ENCODE measurements at regions not wholly inside any gene's neighbourhood (a gene's known extent, or its start where the extent isn't known, plus 50 kb on each side); places are given as distances from the start of the nearest gene placed in this dataset.

DNA sequence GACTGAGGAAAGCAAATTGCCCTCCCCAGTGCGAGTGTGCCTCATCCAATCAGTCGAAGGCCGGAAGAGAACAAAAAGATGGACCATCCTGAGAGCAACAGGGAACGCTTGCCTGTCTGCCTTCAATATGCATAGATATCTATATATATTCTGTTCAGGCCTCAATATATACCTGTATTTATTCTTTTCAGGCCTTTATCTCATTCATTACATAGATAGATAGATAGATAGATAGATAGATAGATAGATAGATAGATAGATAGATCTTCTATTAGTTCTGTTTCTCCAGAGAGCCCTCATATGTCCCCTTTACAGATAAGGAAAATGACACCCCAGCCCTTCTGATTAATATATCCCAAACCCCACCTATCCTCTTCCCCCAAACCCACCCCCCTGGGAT, 55.1 kb upstream of the LMO2 start:
- CTCF ChIA-PET: interaction anchor here (1.0 kb wide), 1 partner anchor 37 kb away, joined by 4 read pairs; no protein-coding TSS in a partner anchor
- intact Hi-C loops (cut with micrococcal nuclease; ENCODE audit: unreplicated experiment): no loop called here
- Mint-ChIP-seq H3K9me3 (ENCODE audit: low read depth, unreplicated experiment) (no peaks in the 10 kb centered on the region), H3K4me3 (ENCODE audit: low read depth, unreplicated experiment) (no peak overlapping the region), H3K36me3 (ENCODE audit: insufficient read depth, unreplicated experiment) (no peaks in the 10 kb centered on the region), H3K27ac (ENCODE audit: unreplicated experiment) (no peak overlapping the region), H3K4me1 (ENCODE audit: low read depth, unreplicated experiment) (no peaks in the 10 kb centered on the region), H3K27me3 (ENCODE audit: unreplicated experiment) (no peaks in the 10 kb centered on the region)
- TF ChIP-seq, protein P1, sequence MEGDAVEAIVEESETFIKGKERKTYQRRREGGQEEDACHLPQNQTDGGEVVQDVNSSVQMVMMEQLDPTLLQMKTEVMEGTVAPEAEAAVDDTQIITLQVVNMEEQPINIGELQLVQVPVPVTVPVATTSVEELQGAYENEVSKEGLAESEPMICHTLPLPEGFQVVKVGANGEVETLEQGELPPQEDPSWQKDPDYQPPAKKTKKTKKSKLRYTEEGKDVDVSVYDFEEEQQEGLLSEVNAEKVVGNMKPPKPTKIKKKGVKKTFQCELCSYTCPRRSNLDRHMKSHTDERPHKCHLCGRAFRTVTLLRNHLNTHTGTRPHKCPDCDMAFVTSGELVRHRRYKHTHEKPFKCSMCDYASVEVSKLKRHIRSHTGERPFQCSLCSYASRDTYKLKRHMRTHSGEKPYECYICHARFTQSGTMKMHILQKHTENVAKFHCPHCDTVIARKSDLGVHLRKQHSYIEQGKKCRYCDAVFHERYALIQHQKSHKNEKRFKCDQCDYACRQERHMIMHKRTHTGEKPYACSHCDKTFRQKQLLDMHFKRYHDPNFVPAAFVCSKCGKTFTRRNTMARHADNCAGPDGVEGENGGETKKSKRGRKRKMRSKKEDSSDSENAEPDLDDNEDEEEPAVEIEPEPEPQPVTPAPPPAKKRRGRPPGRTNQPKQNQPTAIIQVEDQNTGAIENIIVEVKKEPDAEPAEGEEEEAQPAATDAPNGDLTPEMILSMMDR (IDR thresholded peaks at IDR 0.05; ENCODE audit: unreplicated experiment): no peak
- no peak for DNase-seq
- no TSS peak for BruUV-seq (replicated peaks)

- Mint-ChIP-seq H3K4me3 (ENCODE audit: low read depth, unreplicated experiment) (no peak overlapping the region), H3K9me3 (ENCODE audit: low read depth, unreplicated experiment) (no peaks in the 10 kb centered on the region), H3K36me3 (ENCODE audit: insufficient read depth, unreplicated experiment) (no peaks in the 10 kb centered on the region), H3K27me3 (ENCODE audit: unreplicated experiment) (no peaks in the 10 kb centered on the region), H3K27ac (ENCODE audit: unreplicated experiment) (no peak overlapping the region), H3K4me1 (ENCODE audit: low read depth, unreplicated experiment) (no peaks in the 10 kb centered on the region)
- intact Hi-C loops (cut with micrococcal nuclease; ENCODE audit: unreplicated experiment): no loop called here
- no peak for DNase-seq
- CTCF ChIA-PET: interaction anchor here (0.6 to 0.8 kb wide), 3 partner anchors 12 to 44 kb away, joined by 3 to 5 read pairs (median 4); no protein-coding TSS in a partner anchor
- TF ChIP-seq, protein P1 (IDR thresholded peaks at IDR 0.05; ENCODE audit: unreplicated experiment): no peak
- BruUV-seq (replicated peaks): no TSS peak
Observed at GRCh38 chr11:33945481-33946268, 53.8 kb upstream of the LMO2 start.

GRCh38 chr11:33944693-33945424, 53.0 kb upstream of the LMO2 start:
- H3K36me3 Mint-ChIP-seq (ENCODE audit: insufficient read depth, unreplicated experiment): no peaks in the 10 kb centered on the region
- DNase-seq: no peak
- no peaks in the 10 kb centered on the region for H3K4me1 Mint-ChIP-seq (ENCODE audit: low read depth, unreplicated experiment)
- BruUV-seq (replicated peaks): no TSS peak
- no peak overlapping the region for H3K4me3 Mint-ChIP-seq (ENCODE audit: low read depth, unreplicated experiment)
- TF ChIP-seq, protein P1 (IDR thresholded peaks at IDR 0.05; ENCODE audit: unreplicated experiment): no peak
- H3K27ac Mint-ChIP-seq (ENCODE audit: unreplicated experiment): no peak overlapping the region
- intact Hi-C loops (cut with micrococcal nuclease; ENCODE audit: unreplicated experiment): no loop called here
- no peaks in the 10 kb centered on the region for H3K9me3 Mint-ChIP-seq (ENCODE audit: low read depth, unreplicated experiment)
- H3K27me3 Mint-ChIP-seq (ENCODE audit: unreplicated experiment): no peaks in the 10 kb centered on the region
- CTCF ChIA-PET: interaction anchor here (0.6 kb wide), 1 partner anchor 34 kb away, joined by 4 read pairs; no protein-coding TSS in a partner anchor

DNA sequence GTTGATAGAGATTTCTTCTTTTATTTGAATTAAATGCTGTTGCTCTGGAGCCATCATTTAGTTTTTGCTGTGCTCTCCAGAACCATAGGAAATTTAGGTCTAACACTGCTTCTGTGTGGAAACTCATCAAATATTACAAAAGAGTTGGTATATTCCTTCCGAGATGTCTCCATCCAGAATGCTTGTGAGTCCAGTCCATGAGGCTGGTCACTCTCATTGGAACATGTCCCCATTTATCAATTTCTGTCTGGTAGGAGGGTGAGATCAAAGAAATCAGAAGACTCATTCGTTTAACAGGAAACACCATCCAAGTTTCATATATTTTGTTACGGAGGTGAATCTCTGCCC, 52.4 kb upstream of the LMO2 start:
- no TSS peak for BruUV-seq (replicated peaks)
- Mint-ChIP-seq H3K27ac (ENCODE audit: unreplicated experiment) (no peak overlapping the region), H3K9me3 (ENCODE audit: low read depth, unreplicated experiment) (no peaks in the 10 kb centered on the region), H3K4me1 (ENCODE audit: low read depth, unreplicated experiment) (no peaks in the 10 kb centered on the region), H3K27me3 (ENCODE audit: unreplicated experiment) (no peaks in the 10 kb centered on the region), H3K4me3 (ENCODE audit: low read depth, unreplicated experiment) (no peak overlapping the region), H3K36me3 (ENCODE audit: insufficient read depth, unreplicated experiment) (no peaks in the 10 kb centered on the region)
- intact Hi-C loops (cut with micrococcal nuclease; ENCODE audit: unreplicated experiment): no loop called here
- CTCF ChIA-PET: no interaction called here
- DNase-seq: no peak
- TF ChIP-seq, protein P1 (IDR thresholded peaks at IDR 0.05; ENCODE audit: unreplicated experiment): no peak

Data from Calu3 (cell line).